Esophagus muscularis mucosa (tissue), 4 donors: ENCODE measurements at regions not wholly inside any gene's neighbourhood (a gene's known extent, or its start where the extent isn't known, plus 50 kb on each side); places are given as distances from the start of the nearest gene placed in this dataset.

Experiments
- DNase-seq: peaks from one replicate; pipeline ENCODE4 v3.0.0-alpha.2; 2017; ENCODE audit errors: extremely low spot score
- H3K27ac ChIP-seq, 4 donors: fragments of 200-600 bp; sonication (generic); replicated peaks in 1 of 4; 1 replicate in 3 of 4; 2 replicates in 1 of 4; pipeline ENCODE4 v1.5.1; 2016 to 2019; ENCODE audit warnings: mild to moderate bottlenecking in 1 of 4
- H3K27me3 ChIP-seq, 4 donors: fragments of 200-600 bp; sonication (generic); one replicate each; pipeline versions ENCODE4 v1.5.1 to v1.6.0; 2016 to 2019
- H3K36me3 ChIP-seq, 4 donors: fragments of 200-600 bp; sonication (generic); one replicate each; pipeline ENCODE4 v1.5.1; 2016 to 2019
- H3K4me1 ChIP-seq, 4 donors: fragments of 200-600 bp; sonication (generic); one replicate each; pipeline ENCODE4 v1.5.1; 2016 to 2019
- H3K4me3 ChIP-seq, 4 donors: fragments of 200-600 bp; sonication (generic); 1 replicate in 2 of 4; 2 replicates in 2 of 4; pipeline ENCODE4 v1.5.1; 2016 to 2019; ENCODE audit warnings: mild to moderate bottlenecking in 4 of 4, moderate library complexity in 1 of 4
- H3K9me3 ChIP-seq, 4 donors: fragments of 200-600 bp; sonication (generic); 1 replicate in 3 of 4; 2 replicates in 1 of 4; pipeline ENCODE4 v1.5.1; 2016 to 2019
- EP300 ChIP-seq: sonication (generic); formaldehyde crosslinking; IDR thresholded peaks from one replicate; pipeline ENCODE4 v1.6.1; 2017; ENCODE audit warnings: antibody characterized with exemption
- POLR2A ChIP-seq: fragments of 450-650 bp; IDR thresholded peaks from one replicate; pipeline ENCODE4 v1.6.1; 2017; ENCODE audit warnings: antibody characterized with exemption, moderate library complexity, mild to moderate bottlenecking, low read depth
- POLR2AphosphoS5 ChIP-seq, 2 donors: sonication (generic); formaldehyde crosslinking; IDR thresholded peaks; one replicate each; pipeline ENCODE4 v1.6.1; 2017; ENCODE audit warnings: antibody characterized with exemption in 2 of 2
- WGBS: methylation state at CpG from one replicate; pipeline ENCODE4 v1.1.5; 2018; 5-methylcytosine and 5-hydroxymethylcytosine counted together
- intact Hi-C: fragments of 100-400 bp; cut with DNase I; formaldehyde crosslinking; loops from one replicate; pipeline ENCODE4 v1.15.1; 2023
- TF ChIP-seq, protein P1 (sequence below), 3 experiments: fragments of 200-600 bp in 2 of 3; fragments of 450-650 bp in 1 of 3; sonication (generic) in 2 of 3; IDR thresholded peaks; one replicate each; pipeline ENCODE4 v1.5.1; 2017 to 2019; ENCODE audit warnings: antibody characterized with exemption in 3 of 3, mild to moderate bottlenecking in 2 of 3, moderate library complexity in 1 of 3

DNA sequence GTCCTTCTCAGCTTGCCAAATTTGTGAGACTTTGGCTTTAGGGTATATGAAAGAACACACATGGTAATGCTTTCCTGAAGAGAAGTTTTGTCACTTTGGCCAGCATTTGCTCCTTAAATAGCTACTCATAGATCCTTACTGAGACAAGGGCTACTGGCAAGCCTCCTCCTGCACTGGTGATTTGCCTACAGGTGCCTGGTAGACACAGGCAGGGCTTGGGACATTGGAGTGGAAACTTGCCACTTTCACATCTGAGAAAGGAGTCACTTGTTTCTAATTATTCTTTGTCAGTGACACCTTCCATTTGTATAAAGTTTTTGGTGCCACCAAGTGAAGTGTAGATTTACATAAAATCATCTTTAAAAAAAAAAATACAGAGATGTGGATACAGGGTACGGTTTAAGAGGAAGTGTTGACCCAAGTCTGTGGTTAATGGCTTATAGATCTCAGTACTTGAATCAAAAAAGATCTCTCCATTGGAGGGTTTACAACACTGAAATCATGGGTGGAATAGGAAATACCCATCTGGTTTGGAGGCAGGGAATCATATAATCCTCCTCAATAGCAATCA is 132.8 kb upstream of the GADL1 start:
- intact Hi-C loops: no loop called here
- Histone ChIP-seq H3K9me3 (peaks cover 0 to 21% (median 16%) of the 10 kb centered on the region in 4 donors), H3K4me3 (no peak overlapping the region), H3K36me3 (no peaks in the 10 kb centered on the region), H3K4me1 (peaks cover 0 to 15% (median 5%) of the 10 kb centered on the region in 4 donors), H3K27me3 (no peaks in the 10 kb centered on the region), H3K27ac (no peak overlapping the region)
- no peak for DNase-seq
- TF ChIP-seq POLR2AphosphoS5 (IDR thresholded peaks at IDR 0.05) (no peak), POLR2A (no peak), EP300 (no peak)
- TF ChIP-seq, protein P1, sequence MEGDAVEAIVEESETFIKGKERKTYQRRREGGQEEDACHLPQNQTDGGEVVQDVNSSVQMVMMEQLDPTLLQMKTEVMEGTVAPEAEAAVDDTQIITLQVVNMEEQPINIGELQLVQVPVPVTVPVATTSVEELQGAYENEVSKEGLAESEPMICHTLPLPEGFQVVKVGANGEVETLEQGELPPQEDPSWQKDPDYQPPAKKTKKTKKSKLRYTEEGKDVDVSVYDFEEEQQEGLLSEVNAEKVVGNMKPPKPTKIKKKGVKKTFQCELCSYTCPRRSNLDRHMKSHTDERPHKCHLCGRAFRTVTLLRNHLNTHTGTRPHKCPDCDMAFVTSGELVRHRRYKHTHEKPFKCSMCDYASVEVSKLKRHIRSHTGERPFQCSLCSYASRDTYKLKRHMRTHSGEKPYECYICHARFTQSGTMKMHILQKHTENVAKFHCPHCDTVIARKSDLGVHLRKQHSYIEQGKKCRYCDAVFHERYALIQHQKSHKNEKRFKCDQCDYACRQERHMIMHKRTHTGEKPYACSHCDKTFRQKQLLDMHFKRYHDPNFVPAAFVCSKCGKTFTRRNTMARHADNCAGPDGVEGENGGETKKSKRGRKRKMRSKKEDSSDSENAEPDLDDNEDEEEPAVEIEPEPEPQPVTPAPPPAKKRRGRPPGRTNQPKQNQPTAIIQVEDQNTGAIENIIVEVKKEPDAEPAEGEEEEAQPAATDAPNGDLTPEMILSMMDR (IDR thresholded peaks at IDR 0.05): no peak
- WGBS: 73% methylated on average over 1 of the region's 1 CpG

DNA sequence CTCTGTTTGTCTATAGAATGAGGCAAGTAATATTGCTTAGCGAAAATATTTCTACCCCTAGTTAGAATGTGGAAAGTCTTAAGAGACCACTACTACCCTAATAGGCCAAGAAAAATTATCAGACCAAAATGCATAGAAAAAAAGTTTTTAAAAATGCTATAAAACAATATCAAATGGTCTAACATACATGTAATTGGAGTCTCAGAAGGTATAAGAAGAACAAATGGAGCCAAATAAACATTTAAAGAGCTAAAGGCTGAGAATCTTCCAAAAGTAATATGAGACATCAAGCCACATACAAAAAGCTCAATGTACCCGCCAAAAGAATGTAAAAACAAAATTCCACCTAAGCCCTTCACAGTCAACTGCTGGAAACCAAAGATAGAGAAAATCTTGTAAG is 133.5 kb upstream of the GADL1 start:
- 97% methylated on average over 2 of the region's 2 CpGs for WGBS
- no peak for TF ChIP-seq POLR2AphosphoS5 (IDR thresholded peaks at IDR 0.05)
- TF ChIP-seq, protein P1 (IDR thresholded peaks at IDR 0.05): no peak
- no peak for TF ChIP-seq EP300
- no peak for TF ChIP-seq POLR2A
- Histone ChIP-seq H3K27ac (no peak overlapping the region), H3K36me3 (no peaks in the 10 kb centered on the region), H3K4me1 (peaks cover 0 to 14% (median 3%) of the 10 kb centered on the region in 4 donors), H3K9me3 (peaks cover 0 to 21% (median 16%) of the 10 kb centered on the region in 4 donors), H3K4me3 (no peak overlapping the region), H3K27me3 (no peaks in the 10 kb centered on the region)
- intact Hi-C loops: no loop called here
- DNase-seq: no peak

DNA sequence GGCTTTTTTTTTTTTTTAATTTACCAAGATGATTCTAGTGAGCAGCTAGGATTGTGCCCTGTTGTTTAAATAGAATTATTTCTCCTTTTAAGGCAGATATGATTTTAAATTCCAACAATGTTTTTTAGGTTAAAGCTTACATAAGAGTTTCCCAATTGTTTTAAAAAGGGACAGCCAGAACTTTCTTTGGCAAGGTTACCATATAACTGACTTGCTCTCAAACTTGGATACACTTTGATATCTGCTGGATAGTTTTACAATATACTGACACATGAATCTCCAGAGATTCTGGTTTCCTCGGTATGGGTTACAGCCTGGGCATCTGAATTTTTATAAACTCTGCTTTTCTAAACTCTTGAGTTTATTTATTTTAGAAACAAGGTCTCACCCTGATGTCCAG is 134.3 kb upstream of the GADL1 start:
- intact Hi-C loops: no loop called here

DNA sequence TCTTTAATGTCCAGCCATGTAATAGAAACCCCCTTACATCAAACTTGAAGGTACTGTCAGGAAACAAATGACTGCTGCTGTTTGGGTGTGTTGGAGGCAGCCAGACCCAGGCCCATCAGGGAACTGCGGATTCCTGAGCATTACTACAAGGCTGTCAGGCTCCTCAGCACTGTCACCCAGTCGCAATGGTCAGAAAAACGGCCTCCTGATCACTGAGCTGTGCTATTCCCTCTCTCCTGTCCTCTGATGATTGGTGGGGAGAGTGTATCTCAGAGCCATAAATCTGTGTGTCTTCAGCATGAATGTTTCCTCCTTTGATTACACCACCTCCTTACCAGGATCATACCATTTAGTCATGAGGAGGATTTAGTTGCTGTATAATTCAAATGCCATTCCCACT is 135.2 kb upstream of the GADL1 start:
- Histone ChIP-seq H3K36me3 (no peaks in the 10 kb centered on the region), H3K27me3 (no peaks in the 10 kb centered on the region), H3K4me3 (no peak overlapping the region), H3K4me1 (peaks cover 0 to 4% (median 0%) of the 10 kb centered on the region in 4 donors), H3K27ac (no peak overlapping the region), H3K9me3 (peaks cover 0 to 24% (median 20%) of the 10 kb centered on the region in 4 donors)
- intact Hi-C loops: no loop called here
- DNase-seq: no peak
- TF ChIP-seq POLR2AphosphoS5 (IDR thresholded peaks at IDR 0.05) (no peak), EP300 (no peak), POLR2A (no peak)
- TF ChIP-seq, protein P1 (IDR thresholded peaks at IDR 0.05): no peak
- WGBS: 95% methylated on average over 3 of the region's 3 CpGs

More for the DNA sequence above, 134.3 kb upstream of the GADL1 start:
- WGBS: 50% methylated on average over 1 of the region's 1 CpG
- Histone ChIP-seq H3K4me3 (no peak overlapping the region), H3K36me3 (no peaks in the 10 kb centered on the region), H3K27ac (no peak overlapping the region), H3K9me3 (peaks cover 0 to 21% (median 16%) of the 10 kb centered on the region in 4 donors), H3K4me1 (peaks cover 0 to 6% (median 0%) of the 10 kb centered on the region in 4 donors), H3K27me3 (no peaks in the 10 kb centered on the region)
- no peak for TF ChIP-seq POLR2A
- TF ChIP-seq, protein P1 (IDR thresholded peaks at IDR 0.05): no peak
- TF ChIP-seq POLR2AphosphoS5 (IDR thresholded peaks at IDR 0.05): no peak
- TF ChIP-seq EP300: no peak
- no peak for DNase-seq

DNA sequence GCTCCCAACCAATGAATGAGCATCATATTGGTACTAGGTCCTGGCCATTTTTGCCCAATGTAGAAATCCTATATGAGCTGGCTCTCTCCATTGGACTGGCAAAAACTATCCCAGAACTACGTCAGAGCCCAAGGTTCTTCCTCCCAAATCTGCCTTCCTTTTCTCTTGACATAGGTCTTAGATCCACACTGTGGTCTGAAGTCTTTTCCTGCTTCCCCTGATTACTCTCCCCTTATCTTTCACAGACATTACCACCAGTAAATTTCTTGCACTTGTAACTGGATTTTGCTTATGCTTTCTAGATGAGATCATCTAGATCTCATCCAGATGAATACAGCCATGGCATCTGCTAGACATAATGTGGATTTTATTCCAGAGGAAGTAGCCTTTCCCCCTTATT is 141.2 kb upstream of the GADL1 start:
- intact Hi-C loops: no loop called here
- TF ChIP-seq POLR2A: no peak
- WGBS: 79% methylated on average over 1 of the region's 1 CpG

More for the DNA sequence above, 141.2 kb upstream of the GADL1 start:
- no peak overlapping the region for H3K27ac ChIP-seq
- H3K4me1 ChIP-seq: no peaks in the 10 kb centered on the region
- no peaks in the 10 kb centered on the region for H3K36me3 ChIP-seq
- no peaks in the 10 kb centered on the region for H3K27me3 ChIP-seq
- peaks cover 0 to 8% (median 3%) of the 10 kb centered on the region in 4 donors for H3K9me3 ChIP-seq
- H3K4me3 ChIP-seq: no peak overlapping the region
- DNase-seq: no peak
